DND-41 (cell line): ENCODE measurements at regions not wholly inside any gene's neighbourhood (a gene's known extent, or its start where the extent isn't known, plus 50 kb on each side); places are given as distances from the start of the nearest gene placed in this dataset.

Experiments
- EZH2 ChIP-seq: IDR thresholded peaks from 3 replicates; pipeline ENCODE4 v1.6.1; 2012; ENCODE audit warnings: borderline replicate concordance, low read depth, mild to moderate bottlenecking, moderate library complexity, low read length, inconsistent platforms; ENCODE audit not compliant: severe bottlenecking
- TF ChIP-seq, protein P1 (sequence below): IDR thresholded peaks from 2 replicates; pipeline ENCODE4 v1.5.1; 2012; ENCODE audit warnings: borderline replicate concordance, low read length, moderate library complexity, mild to moderate bottlenecking; ENCODE audit not compliant: poor library complexity, severe bottlenecking; ENCODE audit errors: extremely low read depth

DNA sequence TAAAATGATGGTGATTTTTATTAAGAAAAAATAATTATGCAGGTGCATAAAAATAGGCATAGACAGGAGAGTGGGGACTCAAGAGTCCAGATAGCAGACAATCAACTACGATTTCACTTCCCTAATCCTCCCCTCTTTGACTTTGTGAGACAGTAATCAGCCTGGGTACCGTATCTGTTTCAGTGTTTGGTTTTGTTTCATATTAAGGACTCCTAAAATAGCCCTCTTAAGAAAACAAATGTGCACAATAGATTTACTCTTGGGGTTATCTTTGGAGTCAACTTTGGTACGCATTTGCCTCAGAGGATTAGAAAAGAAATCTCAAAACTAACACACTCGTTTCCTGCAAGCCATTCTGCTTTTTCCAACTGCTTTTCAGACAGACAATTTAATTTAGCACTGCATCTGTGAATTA, 96.3 kb downstream of the ZNF608 start:
- TF ChIP-seq, protein P1, sequence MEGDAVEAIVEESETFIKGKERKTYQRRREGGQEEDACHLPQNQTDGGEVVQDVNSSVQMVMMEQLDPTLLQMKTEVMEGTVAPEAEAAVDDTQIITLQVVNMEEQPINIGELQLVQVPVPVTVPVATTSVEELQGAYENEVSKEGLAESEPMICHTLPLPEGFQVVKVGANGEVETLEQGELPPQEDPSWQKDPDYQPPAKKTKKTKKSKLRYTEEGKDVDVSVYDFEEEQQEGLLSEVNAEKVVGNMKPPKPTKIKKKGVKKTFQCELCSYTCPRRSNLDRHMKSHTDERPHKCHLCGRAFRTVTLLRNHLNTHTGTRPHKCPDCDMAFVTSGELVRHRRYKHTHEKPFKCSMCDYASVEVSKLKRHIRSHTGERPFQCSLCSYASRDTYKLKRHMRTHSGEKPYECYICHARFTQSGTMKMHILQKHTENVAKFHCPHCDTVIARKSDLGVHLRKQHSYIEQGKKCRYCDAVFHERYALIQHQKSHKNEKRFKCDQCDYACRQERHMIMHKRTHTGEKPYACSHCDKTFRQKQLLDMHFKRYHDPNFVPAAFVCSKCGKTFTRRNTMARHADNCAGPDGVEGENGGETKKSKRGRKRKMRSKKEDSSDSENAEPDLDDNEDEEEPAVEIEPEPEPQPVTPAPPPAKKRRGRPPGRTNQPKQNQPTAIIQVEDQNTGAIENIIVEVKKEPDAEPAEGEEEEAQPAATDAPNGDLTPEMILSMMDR: no peak
- no peak for TF ChIP-seq EZH2
